Panc1 (cell line): ENCODE measurements at regions not wholly inside any gene's neighbourhood (a gene's known extent, or its start where the extent isn't known, plus 50 kb on each side); places are given as distances from the start of the nearest gene placed in this dataset.

Experiments
- ATAC-seq: fragments of 200-7000 bp; cut with Tn5 transposase; 2 replicates; pipeline ENCODE4 v1.9.1; 2020; ENCODE audit warnings: mild to moderate bottlenecking, moderate library complexity
- BruUV-seq: library from RNA; stranded (reverse); fragments of 400-500 nt; replicated peaks from 2 replicates; lab custom pipeline; 2021; lab: Mats Ljungman, UMichigan
- CTCF ChIA-PET: fragments of 300-600 bp; sonication (Branson Sonifier 250); formaldehyde crosslinking; loops from one replicate; lab custom pipeline; 2022; ENCODE audit warnings: antibody characterized with exemption; lab: Charles Lee
- POLR2A ChIA-PET: fragments of 300-600 bp; sonication (Branson Sonifier 250); formaldehyde crosslinking; loops from one replicate; lab custom pipeline; 2022; ENCODE audit warnings: antibody characterized with exemption; lab: Charles Lee
- DNase-seq: peaks from one replicate; pipeline ENCODE4 v3.0.0-alpha.2; 2010; ENCODE audit warnings: low read depth, low spot score
- H3K27ac ChIP-seq: 2 replicates; pipeline ENCODE4 v1.5.1; 2011; ENCODE audit warnings: mild to moderate bottlenecking, low read length, inconsistent platforms
- H3K27me3 ChIP-seq: fragments of 200-500 bp; sonication (Bioruptor generic); 2 replicates; pipeline ENCODE4 v1.6.0; 2014; ENCODE audit warnings: low read length, inconsistent platforms; ENCODE audit not compliant: control insufficient read depth, insufficient read depth
- H3K36me3 ChIP-seq: fragments of 200-500 bp; sonication (Bioruptor generic); 2 replicates; pipeline ENCODE4 v1.5.1; 2014; ENCODE audit warnings: inconsistent platforms, mild to moderate bottlenecking, low read length, moderate library complexity; ENCODE audit not compliant: control insufficient read depth, insufficient read depth
- H3K4me1 ChIP-seq: 2 replicates; pipeline ENCODE4 v1.5.1; 2011; ENCODE audit warnings: inconsistent platforms, mild to moderate bottlenecking, low read length, moderate library complexity; ENCODE audit not compliant: control insufficient read depth, insufficient read depth
- H3K4me3 ChIP-seq, 2 experiments: 2 replicates each; pipeline ENCODE4 v1.5.1; 2011 to 2012; ENCODE audit warnings: low read depth in 2 of 2, low read length in 2 of 2, mild to moderate bottlenecking in 2 of 2, inconsistent platforms in 1 of 2, moderate library complexity in 1 of 2
- H3K9me3 ChIP-seq: fragments of 200-500 bp; sonication (Bioruptor generic); 2 replicates; pipeline ENCODE4 v1.5.1; 2014; ENCODE audit warnings: low read depth, mild to moderate bottlenecking, inconsistent platforms, low read length, moderate library complexity; ENCODE audit not compliant: control insufficient read depth, insufficient read depth
- POLR2AphosphoS5 ChIP-seq: IDR thresholded peaks from 2 replicates; pipeline ENCODE4 v1.6.1; 2012; ENCODE audit warnings: mild to moderate bottlenecking, low read depth, low read length, moderate library complexity
- SIN3A ChIP-seq: IDR thresholded peaks from 2 replicates; pipeline ENCODE4 v1.6.1; 2012; ENCODE audit warnings: low read depth, mild to moderate bottlenecking, low read length, moderate library complexity, borderline replicate concordance; ENCODE audit not compliant: insufficient read depth
- TCF7L2 ChIP-seq: IDR thresholded peaks from 2 replicates; pipeline ENCODE4 v1.6.1; 2011; ENCODE audit warnings: mild to moderate bottlenecking, low read depth, low read length, inconsistent platforms
- in situ Hi-C: cut with HindIII; loops from 2 replicates; pipeline ENCODE4 v1.10.0; 2016; ENCODE audit warnings: low sequenced_read_pairs, low pct_unique_long_range_greater_than_20kb
- intact Hi-C: fragments of 100-400 bp; cut with micrococcal nuclease; formaldehyde crosslinking; loops from one replicate; pipeline ENCODE4 v1.10.0; 2022; ENCODE audit not compliant: unreplicated experiment
- TF ChIP-seq, protein P1 (sequence below), 2 experiments: IDR thresholded peaks; 2 replicates each; pipeline ENCODE4 v1.6.1; 2011 to 2012; ENCODE audit warnings: low read depth in 2 of 2, control low read depth in 1 of 2, low read length in 1 of 2, mild to moderate bottlenecking in 1 of 2, moderate library complexity in 1 of 2; ENCODE audit not compliant: insufficient read depth in 1 of 2
- TF ChIP-seq, protein P2 (sequence below): fragments of 450-650 bp; IDR thresholded peaks from 2 replicates; pipeline ENCODE4 v1.5.1; 2017; ENCODE audit warnings: mild to moderate bottlenecking

DNA sequence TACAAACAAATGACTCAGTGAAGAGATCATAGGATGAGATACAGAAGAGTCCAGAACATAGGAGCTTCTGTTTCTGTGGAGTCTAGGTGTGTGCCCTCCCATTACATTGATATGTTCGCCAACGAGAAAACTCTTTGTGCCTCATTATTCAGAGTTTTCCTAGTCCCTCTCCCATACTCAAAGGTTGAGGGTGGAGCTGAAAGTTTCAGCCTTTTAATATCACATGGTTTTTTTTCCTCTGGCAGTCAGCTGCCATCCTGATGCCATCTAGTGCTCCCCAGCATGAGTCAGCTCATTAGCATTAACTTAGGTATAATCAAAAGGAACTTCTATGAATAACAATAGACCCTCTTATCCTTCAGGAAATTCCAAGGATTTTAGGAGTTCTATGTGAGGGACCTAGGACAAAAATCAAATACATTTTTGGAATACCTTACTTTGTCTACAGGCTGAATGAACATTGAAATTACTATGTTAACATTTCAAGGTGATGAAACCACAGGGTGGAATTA is 559.6 kb upstream of the AMOT start:
- no TSS peak for BruUV-seq
- Histone ChIP-seq H3K4me1 (no peaks in the 10 kb centered on the region), H3K36me3 (no peaks in the 10 kb centered on the region), H3K27ac (0 out of 2 replicates have a peak overlapping the region, but pooled peaks have one; percentile 23), H3K4me3 (no peak overlapping the region), H3K27me3 (no peaks in the 10 kb centered on the region), H3K9me3 (no peaks in the 10 kb centered on the region)
- ATAC-seq (peak; percentile 90), DNase-seq (peak; percentile 38)
- CTCF ChIA-PET: no interaction called here
- in situ Hi-C loops: no loop called here
- intact Hi-C loops: no loop called here
- TF ChIP-seq, protein P1, sequence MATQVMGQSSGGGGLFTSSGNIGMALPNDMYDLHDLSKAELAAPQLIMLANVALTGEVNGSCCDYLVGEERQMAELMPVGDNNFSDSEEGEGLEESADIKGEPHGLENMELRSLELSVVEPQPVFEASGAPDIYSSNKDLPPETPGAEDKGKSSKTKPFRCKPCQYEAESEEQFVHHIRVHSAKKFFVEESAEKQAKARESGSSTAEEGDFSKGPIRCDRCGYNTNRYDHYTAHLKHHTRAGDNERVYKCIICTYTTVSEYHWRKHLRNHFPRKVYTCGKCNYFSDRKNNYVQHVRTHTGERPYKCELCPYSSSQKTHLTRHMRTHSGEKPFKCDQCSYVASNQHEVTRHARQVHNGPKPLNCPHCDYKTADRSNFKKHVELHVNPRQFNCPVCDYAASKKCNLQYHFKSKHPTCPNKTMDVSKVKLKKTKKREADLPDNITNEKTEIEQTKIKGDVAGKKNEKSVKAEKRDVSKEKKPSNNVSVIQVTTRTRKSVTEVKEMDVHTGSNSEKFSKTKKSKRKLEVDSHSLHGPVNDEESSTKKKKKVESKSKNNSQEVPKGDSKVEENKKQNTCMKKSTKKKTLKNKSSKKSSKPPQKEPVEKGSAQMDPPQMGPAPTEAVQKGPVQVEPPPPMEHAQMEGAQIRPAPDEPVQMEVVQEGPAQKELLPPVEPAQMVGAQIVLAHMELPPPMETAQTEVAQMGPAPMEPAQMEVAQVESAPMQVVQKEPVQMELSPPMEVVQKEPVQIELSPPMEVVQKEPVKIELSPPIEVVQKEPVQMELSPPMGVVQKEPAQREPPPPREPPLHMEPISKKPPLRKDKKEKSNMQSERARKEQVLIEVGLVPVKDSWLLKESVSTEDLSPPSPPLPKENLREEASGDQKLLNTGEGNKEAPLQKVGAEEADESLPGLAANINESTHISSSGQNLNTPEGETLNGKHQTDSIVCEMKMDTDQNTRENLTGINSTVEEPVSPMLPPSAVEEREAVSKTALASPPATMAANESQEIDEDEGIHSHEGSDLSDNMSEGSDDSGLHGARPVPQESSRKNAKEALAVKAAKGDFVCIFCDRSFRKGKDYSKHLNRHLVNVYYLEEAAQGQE (IDR thresholded peaks at IDR 0.05; ENCODE audit: insufficient read depth in 1 of 2, low read depth in 2 of 2, low read length in 1 of 2): no peak
- TF ChIP-seq SIN3A: no peak
- TF ChIP-seq, protein P2, sequence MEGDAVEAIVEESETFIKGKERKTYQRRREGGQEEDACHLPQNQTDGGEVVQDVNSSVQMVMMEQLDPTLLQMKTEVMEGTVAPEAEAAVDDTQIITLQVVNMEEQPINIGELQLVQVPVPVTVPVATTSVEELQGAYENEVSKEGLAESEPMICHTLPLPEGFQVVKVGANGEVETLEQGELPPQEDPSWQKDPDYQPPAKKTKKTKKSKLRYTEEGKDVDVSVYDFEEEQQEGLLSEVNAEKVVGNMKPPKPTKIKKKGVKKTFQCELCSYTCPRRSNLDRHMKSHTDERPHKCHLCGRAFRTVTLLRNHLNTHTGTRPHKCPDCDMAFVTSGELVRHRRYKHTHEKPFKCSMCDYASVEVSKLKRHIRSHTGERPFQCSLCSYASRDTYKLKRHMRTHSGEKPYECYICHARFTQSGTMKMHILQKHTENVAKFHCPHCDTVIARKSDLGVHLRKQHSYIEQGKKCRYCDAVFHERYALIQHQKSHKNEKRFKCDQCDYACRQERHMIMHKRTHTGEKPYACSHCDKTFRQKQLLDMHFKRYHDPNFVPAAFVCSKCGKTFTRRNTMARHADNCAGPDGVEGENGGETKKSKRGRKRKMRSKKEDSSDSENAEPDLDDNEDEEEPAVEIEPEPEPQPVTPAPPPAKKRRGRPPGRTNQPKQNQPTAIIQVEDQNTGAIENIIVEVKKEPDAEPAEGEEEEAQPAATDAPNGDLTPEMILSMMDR: no peak
- TF ChIP-seq TCF7L2: no peak
- no peak for TF ChIP-seq POLR2AphosphoS5
- POLR2A ChIA-PET: no interaction called here

- H3K36me3 ChIP-seq: no peaks in the 10 kb centered on the region
- ChIA-PET POLR2A (no interaction called here), CTCF (no interaction called here)
- no peak overlapping the region for H3K4me3 ChIP-seq
- TF ChIP-seq, protein P1 (IDR thresholded peaks at IDR 0.05; ENCODE audit: insufficient read depth in 1 of 2, low read depth in 2 of 2, low read length in 1 of 2): no peak
- TF ChIP-seq SIN3A (no peak), POLR2AphosphoS5 (no peak), TCF7L2 (no peak)
- TF ChIP-seq, protein P2: no peak
- H3K27ac ChIP-seq: peak overlapping the region; percentile 23; the same call in 1 of the 2 replicates
- in situ Hi-C loops (no loop called here), intact Hi-C loops (no loop called here)
- no peaks in the 10 kb centered on the region for H3K27me3 ChIP-seq
- no peaks in the 10 kb centered on the region for H3K4me1 ChIP-seq
- no TSS peak for BruUV-seq
- ATAC-seq: peak; percentile 75
- no peaks in the 10 kb centered on the region for H3K9me3 ChIP-seq
- peak; percentile 24 for DNase-seq
Measured at GRCh38 chrX:113399506-113400192, 559.0 kb upstream of the AMOT start.
